ENCODE measurements at regions not wholly inside any gene's neighbourhood (a gene's known extent, or its start where the extent isn't known, plus 50 kb on each side); places are given as distances from the start of the nearest gene placed in this dataset.

DNA sequence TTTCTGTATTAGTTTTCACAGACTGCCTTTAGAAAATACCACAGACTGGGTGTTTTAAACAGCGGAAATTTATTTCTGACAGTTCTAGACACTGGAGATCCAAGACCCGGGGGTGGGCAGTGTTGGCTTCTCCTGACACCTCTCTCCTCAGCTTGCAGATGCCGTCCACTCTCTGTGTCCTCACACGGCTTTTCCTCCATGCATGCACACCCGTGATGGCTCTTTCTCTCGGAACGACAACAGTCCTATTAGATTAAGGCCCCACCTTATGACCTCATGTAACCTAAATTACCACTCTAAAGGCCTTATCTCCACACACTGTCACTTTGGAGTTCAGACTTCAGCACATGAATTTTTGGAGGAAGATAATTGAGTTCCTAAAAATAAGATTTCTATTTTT is 142.9 kb upstream of the VWC2 start:
- H3K27me3 Mint-ChIP-seq (ENCODE audit: low read depth): no peaks in the 10 kb centered on the region
- intact Hi-C loops (cut with micrococcal nuclease): no loop called here
- no peak for DNase-seq (ENCODE audit: low spot score)
- H3K27ac Mint-ChIP-seq: no peak overlapping the region
- no peaks in the 10 kb centered on the region for H3K4me1 Mint-ChIP-seq (ENCODE audit: low read depth)
- no peaks in the 10 kb centered on the region for H3K36me3 Mint-ChIP-seq (ENCODE audit: low read depth)
- H3K4me3 Mint-ChIP-seq (ENCODE audit: low read depth): no peak overlapping the region
- H3K9me3 Mint-ChIP-seq: no peaks in the 10 kb centered on the region

- no peaks in the 10 kb centered on the region for H3K9me3 Mint-ChIP-seq
Observed at GRCh38 chr7:49631071-49631815, 142.2 kb upstream of the VWC2 start.

DNA sequence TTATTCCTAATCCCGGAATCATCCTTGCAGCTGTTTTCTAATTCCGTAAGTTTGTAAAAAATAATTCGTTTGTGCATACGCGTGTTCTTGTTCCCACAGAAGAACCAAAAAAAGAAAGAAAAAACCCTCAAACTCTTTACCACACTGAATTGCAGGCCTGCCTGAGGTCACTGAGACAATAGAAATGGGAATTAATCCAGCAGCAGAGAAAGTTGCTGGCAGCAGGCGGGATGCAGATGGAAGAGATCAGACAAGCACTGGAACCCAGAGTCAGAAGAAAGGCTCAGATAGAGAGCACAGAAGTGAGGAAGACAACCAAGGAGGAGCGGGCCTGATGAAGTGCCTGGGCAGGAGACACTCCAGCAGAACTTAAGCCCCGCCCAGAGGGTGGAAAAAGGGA is 141.5 kb upstream of the VWC2 start:
- Mint-ChIP-seq H3K4me1 (ENCODE audit: low read depth) (no peaks in the 10 kb centered on the region), H3K36me3 (ENCODE audit: low read depth) (no peaks in the 10 kb centered on the region), H3K27me3 (ENCODE audit: low read depth) (no peaks in the 10 kb centered on the region), H3K27ac (no peak overlapping the region), H3K9me3 (no peaks in the 10 kb centered on the region), H3K4me3 (ENCODE audit: low read depth) (no peak overlapping the region)
- intact Hi-C loops (cut with micrococcal nuclease): no loop called here
- DNase-seq (ENCODE audit: low spot score): no peak

More at GRCh38 chr7:49631071-49631815, 142.2 kb upstream of the VWC2 start:
- no peaks in the 10 kb centered on the region for H3K27me3 Mint-ChIP-seq (ENCODE audit: low read depth)
- H3K4me3 Mint-ChIP-seq (ENCODE audit: low read depth): no peak overlapping the region
- intact Hi-C loops (cut with micrococcal nuclease): no loop called here
- H3K36me3 Mint-ChIP-seq (ENCODE audit: low read depth): no peaks in the 10 kb centered on the region
- no peak for DNase-seq (ENCODE audit: low spot score)
- H3K4me1 Mint-ChIP-seq (ENCODE audit: low read depth): no peaks in the 10 kb centered on the region
- H3K27ac Mint-ChIP-seq: no peak overlapping the region

- no peak overlapping the region for H3K4me3 Mint-ChIP-seq (ENCODE audit: low read depth)
- intact Hi-C loops (cut with micrococcal nuclease): no loop called here
- no peaks in the 10 kb centered on the region for H3K27me3 Mint-ChIP-seq (ENCODE audit: low read depth)
- DNase-seq (ENCODE audit: low spot score): no peak
- H3K36me3 Mint-ChIP-seq (ENCODE audit: low read depth): no peaks in the 10 kb centered on the region
- no peak overlapping the region for H3K27ac Mint-ChIP-seq
- no peaks in the 10 kb centered on the region for H3K9me3 Mint-ChIP-seq
- H3K4me1 Mint-ChIP-seq (ENCODE audit: low read depth): no peaks in the 10 kb centered on the region
Observed at GRCh38 chr7:49635800-49636199, 137.6 kb upstream of the VWC2 start.

DNA sequence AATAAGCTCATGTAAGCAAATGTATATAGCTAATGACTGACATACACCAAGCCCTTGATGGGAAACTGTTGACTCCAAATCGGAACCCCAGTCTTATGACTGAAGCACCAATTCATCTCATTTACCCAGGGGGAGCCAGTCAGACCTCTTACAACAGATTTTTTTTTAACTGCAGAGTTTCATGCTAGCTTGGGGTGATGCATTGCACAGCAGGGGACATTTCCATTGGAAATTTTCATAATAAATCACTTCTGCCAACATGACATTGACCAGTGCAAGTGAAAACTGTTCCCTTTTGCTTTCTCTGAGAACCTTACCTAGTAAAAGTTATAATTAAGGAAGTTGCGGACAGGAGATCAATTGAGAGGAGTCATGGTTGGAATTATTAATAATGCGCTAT is 137.0 kb upstream of the VWC2 start:
- H3K4me3 Mint-ChIP-seq (ENCODE audit: low read depth): no peak overlapping the region
- no peaks in the 10 kb centered on the region for H3K27me3 Mint-ChIP-seq (ENCODE audit: low read depth)

GRCh38 chr7:49638166-49638565 is 135.3 kb upstream of the VWC2 start:
- no peaks in the 10 kb centered on the region for H3K4me1 Mint-ChIP-seq (ENCODE audit: low read depth)
- intact Hi-C loops (cut with micrococcal nuclease): no loop called here
- no peaks in the 10 kb centered on the region for H3K36me3 Mint-ChIP-seq (ENCODE audit: low read depth)
- no peak overlapping the region for H3K27ac Mint-ChIP-seq
- DNase-seq (ENCODE audit: low spot score): no peak
- no peaks in the 10 kb centered on the region for H3K9me3 Mint-ChIP-seq
- H3K27me3 Mint-ChIP-seq (ENCODE audit: low read depth): no peaks in the 10 kb centered on the region
- H3K4me3 Mint-ChIP-seq (ENCODE audit: low read depth): no peak overlapping the region

More for the DNA sequence above, 137.0 kb upstream of the VWC2 start:
- H3K27ac Mint-ChIP-seq: no peak overlapping the region
- intact Hi-C loops (cut with micrococcal nuclease): no loop called here
- no peaks in the 10 kb centered on the region for H3K9me3 Mint-ChIP-seq
- no peak for DNase-seq (ENCODE audit: low spot score)
- no peaks in the 10 kb centered on the region for H3K36me3 Mint-ChIP-seq (ENCODE audit: low read depth)
- no peaks in the 10 kb centered on the region for H3K4me1 Mint-ChIP-seq (ENCODE audit: low read depth)

DNA sequence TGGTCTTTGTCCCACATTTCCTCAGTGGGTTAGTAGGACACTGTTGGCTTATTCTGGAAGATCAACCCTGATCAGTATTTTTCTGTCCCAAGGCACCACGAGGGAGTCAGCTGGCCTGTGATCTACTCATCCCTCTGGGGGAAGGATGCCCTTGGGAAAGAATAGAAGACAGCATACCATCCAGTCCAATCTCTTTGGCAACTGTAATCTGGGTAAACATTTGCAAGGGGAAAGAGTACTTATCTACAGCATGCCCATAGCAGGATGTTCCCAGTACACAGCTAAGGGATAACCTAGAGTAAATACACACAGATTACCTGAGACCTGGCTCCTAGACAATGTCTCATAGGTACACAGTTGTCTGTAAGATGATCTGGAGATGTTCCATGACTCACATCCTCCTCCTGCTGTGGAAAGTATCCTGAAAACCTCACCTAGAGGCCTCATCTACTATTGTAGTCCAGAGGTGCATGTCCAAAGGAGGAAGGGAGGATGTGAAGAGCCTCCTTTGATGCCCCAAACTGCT is 134.3 kb upstream of the VWC2 start:
- H3K4me1 Mint-ChIP-seq (ENCODE audit: low read depth): no peaks in the 10 kb centered on the region
- H3K4me3 Mint-ChIP-seq (ENCODE audit: low read depth): no peak overlapping the region
- no peaks in the 10 kb centered on the region for H3K9me3 Mint-ChIP-seq
- intact Hi-C loops (cut with micrococcal nuclease): no loop called here
- H3K36me3 Mint-ChIP-seq (ENCODE audit: low read depth): no peaks in the 10 kb centered on the region
- no peaks in the 10 kb centered on the region for H3K27me3 Mint-ChIP-seq (ENCODE audit: low read depth)
- DNase-seq (ENCODE audit: low spot score): no peak
- H3K27ac Mint-ChIP-seq: no peak overlapping the region

- Mint-ChIP-seq H3K27me3 (ENCODE audit: low read depth) (no peaks in the 10 kb centered on the region), H3K27ac (no peak overlapping the region), H3K9me3 (no peaks in the 10 kb centered on the region), H3K4me1 (ENCODE audit: low read depth) (no peaks in the 10 kb centered on the region), H3K36me3 (ENCODE audit: low read depth) (no peaks in the 10 kb centered on the region), H3K4me3 (ENCODE audit: low read depth) (no peak overlapping the region)
- DNase-seq (ENCODE audit: low spot score): no peak
- intact Hi-C loops (cut with micrococcal nuclease): no loop called here
Observed at GRCh38 chr7:49639808-49640207, 133.6 kb upstream of the VWC2 start.

DNA sequence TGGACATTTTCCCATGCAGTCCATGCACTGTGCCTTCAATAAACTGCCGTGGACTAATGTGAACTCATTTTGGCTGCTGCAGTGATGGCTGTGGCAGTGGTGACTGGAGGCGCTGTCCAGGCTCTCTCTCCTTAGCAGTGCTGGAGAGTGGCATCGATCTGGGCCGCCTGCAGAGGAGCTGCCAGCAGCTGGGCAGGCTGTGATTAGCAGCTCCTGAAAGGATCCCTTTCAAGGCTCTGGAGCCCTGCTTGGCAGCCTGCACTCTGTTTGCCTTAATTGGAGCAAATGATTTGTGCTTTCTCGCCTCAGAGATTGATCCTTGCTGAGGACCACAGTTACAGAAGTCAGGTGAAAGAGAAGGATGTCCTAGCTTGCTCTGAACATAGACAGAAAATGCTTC is 130.1 kb upstream of the VWC2 start:
- DNase-seq (ENCODE audit: low spot score): no peak
- H3K36me3 Mint-ChIP-seq (ENCODE audit: low read depth): no peaks in the 10 kb centered on the region
- no peak overlapping the region for H3K27ac Mint-ChIP-seq
- H3K9me3 Mint-ChIP-seq: no peaks in the 10 kb centered on the region
- no peaks in the 10 kb centered on the region for H3K4me1 Mint-ChIP-seq (ENCODE audit: low read depth)
- intact Hi-C loops (cut with micrococcal nuclease): no loop called here
- no peak overlapping the region for H3K4me3 Mint-ChIP-seq (ENCODE audit: low read depth)
- H3K27me3 Mint-ChIP-seq (ENCODE audit: low read depth): no peaks in the 10 kb centered on the region

DNA sequence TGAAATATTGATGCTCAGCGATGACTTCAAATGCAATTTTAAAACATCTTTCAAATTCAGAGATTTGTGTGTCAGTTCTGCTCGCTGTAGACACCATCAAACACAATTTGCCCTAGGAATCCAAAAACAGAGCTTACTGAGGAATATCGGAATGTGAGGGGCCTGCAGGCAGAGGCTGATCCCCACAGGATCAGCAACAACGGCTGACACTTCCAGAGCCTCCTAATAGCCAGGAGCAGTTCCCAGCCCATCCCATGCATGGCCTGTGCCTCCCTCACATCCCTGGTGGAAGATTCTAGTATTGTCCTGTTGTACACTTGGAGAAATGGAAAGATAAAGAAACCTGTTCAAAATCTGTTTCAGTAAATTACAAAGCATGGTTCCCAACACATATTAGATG is 129.7 kb upstream of the VWC2 start:
- H3K27ac Mint-ChIP-seq: no peak overlapping the region
- intact Hi-C loops (cut with micrococcal nuclease): no loop called here
- no peaks in the 10 kb centered on the region for H3K36me3 Mint-ChIP-seq (ENCODE audit: low read depth)
- no peak for DNase-seq (ENCODE audit: low spot score)
- no peaks in the 10 kb centered on the region for H3K27me3 Mint-ChIP-seq (ENCODE audit: low read depth)
- H3K9me3 Mint-ChIP-seq: no peaks in the 10 kb centered on the region
- H3K4me1 Mint-ChIP-seq (ENCODE audit: low read depth): no peaks in the 10 kb centered on the region
- H3K4me3 Mint-ChIP-seq (ENCODE audit: low read depth): no peak overlapping the region

DNA sequence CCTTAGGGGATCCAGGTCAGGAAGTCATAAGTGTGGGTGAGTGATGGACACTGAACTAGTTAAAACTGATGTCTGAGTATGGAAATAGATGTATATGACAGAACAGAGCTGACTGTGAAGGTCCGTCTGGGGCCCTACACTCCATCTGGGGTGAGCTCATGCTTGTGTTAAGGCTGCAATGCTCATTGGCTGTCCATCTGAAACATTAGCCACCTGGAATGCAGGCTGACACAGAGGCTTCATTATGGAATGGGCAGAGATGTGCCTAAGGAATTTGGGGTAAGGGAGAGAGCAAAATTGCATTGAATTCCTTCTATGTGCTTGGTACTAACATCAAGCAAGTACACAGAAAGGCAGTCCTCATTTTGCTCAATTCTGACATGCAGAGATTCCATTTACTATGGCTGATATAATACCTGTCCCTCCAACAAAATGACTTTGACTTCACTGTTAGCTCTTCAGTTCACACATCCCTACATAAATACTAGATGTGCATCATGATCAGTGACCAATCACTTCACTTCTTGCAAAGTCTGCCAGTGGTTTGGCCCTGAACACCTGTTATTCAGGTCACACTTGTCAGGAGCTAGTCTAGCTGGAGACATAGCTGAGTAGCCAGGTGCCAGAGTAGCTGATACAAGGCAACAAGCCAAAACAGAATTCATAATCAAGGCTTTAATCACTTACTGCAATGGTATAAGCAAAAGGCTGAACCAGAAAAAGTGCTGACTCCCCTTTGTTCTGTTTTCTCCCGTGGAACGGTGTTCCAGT is 128.9 kb upstream of the VWC2 start:
- Mint-ChIP-seq H3K27me3 (ENCODE audit: low read depth) (no peaks in the 10 kb centered on the region), H3K9me3 (peaks cover 4% of the 10 kb centered on the region), H3K36me3 (ENCODE audit: low read depth) (no peaks in the 10 kb centered on the region), H3K4me1 (ENCODE audit: low read depth) (no peaks in the 10 kb centered on the region), H3K27ac (no peak overlapping the region), H3K4me3 (ENCODE audit: low read depth) (no peak overlapping the region)
- no peak for DNase-seq (ENCODE audit: low spot score)
- intact Hi-C loops (cut with micrococcal nuclease): no loop called here

- no peaks in the 10 kb centered on the region for H3K36me3 Mint-ChIP-seq (ENCODE audit: low read depth)
- no peaks in the 10 kb centered on the region for H3K27me3 Mint-ChIP-seq (ENCODE audit: low read depth)
- H3K4me1 Mint-ChIP-seq (ENCODE audit: low read depth): no peaks in the 10 kb centered on the region
- H3K9me3 Mint-ChIP-seq: peaks cover 4% of the 10 kb centered on the region
- DNase-seq (ENCODE audit: low spot score): no peak
- intact Hi-C loops (cut with micrococcal nuclease): no loop called here
- no peak overlapping the region for H3K4me3 Mint-ChIP-seq (ENCODE audit: low read depth)
- H3K27ac Mint-ChIP-seq: no peak overlapping the region
Observed at GRCh38 chr7:49645296-49645695, 128.1 kb upstream of the VWC2 start.

DNA sequence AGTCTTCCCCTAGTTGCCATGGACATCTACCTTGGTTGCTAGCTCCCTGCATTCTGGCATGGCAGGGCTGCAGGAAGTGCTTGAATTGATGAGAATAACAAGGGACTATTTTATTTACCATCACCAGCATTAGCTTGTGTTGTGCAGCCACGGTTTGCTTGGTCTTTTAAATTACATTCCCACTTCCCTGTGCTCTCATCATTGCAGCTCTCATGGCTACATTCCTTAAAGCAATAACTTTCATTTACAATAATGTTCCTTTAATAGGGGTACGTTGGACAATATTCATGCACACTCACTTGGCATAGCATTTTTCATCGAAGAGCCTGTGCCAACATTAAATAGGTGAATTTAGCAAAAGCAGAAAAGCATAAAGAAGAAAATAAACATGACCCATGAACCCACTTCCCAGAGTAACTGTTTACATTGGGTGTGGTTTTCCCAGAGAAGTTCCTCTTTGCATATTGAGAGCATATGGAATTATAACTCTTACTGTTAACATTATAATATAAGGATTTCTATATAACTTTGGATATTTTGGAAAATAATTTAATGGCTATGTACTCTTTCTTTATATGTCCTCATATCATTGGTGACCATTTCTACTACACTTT is 113.2 kb upstream of the VWC2 start:
- Mint-ChIP-seq H3K27ac (no peak overlapping the region), H3K9me3 (no peaks in the 10 kb centered on the region), H3K36me3 (ENCODE audit: low read depth) (no peaks in the 10 kb centered on the region), H3K27me3 (ENCODE audit: low read depth) (no peaks in the 10 kb centered on the region), H3K4me3 (ENCODE audit: low read depth) (no peak overlapping the region), H3K4me1 (ENCODE audit: low read depth) (no peaks in the 10 kb centered on the region)
- DNase-seq (ENCODE audit: low spot score): no peak
- intact Hi-C loops (cut with micrococcal nuclease): no loop called here
